HCT116 (cell line): ENCODE measurements at regions not wholly inside any gene's neighbourhood (a gene's known extent, or its start where the extent isn't known, plus 50 kb on each side); places are given as distances from the start of the nearest gene placed in this dataset.

ENCODE experiments used
- ATAC-seq: fragments of 200-7000 bp; cut with Tn5 transposase; 2 replicates; pipeline ENCODE4 v1.9.1; 2020; ENCODE audit warnings: mild to moderate bottlenecking, moderate library complexity
- BruUV-seq: library from RNA; stranded (reverse); fragments of 400-500 nt; replicated peaks from 2 replicates; lab custom pipeline; 2021; lab: Mats Ljungman, UMichigan
- CTCF ChIA-PET: fragments of 300-600 bp; sonication (Branson Sonifier 250); formaldehyde crosslinking; loops from one replicate; lab custom pipeline; 2021; ENCODE audit warnings: antibody characterized with exemption; lab: Charles Lee
- POLR2A ChIA-PET: fragments of 300-600, 350-600 bp; sonication (Branson Sonifier 250); formaldehyde crosslinking; loops from one replicate; lab custom pipeline; 2021; ENCODE audit warnings: antibody characterized with exemption; lab: Charles Lee
- RAD21 ChIA-PET, 2 experiments: fragments of 300-600 bp; sonication (Branson Sonifier 250); formaldehyde crosslinking; loops; one replicate each; lab custom pipeline; 2023; ENCODE audit warnings: low total read pairs in 2 of 2; ENCODE audit not compliant: uncharacterized antibody in 2 of 2, unreplicated experiment in 2 of 2, low non-redundant PET in 1 of 2; lab: Charles Lee
- DNase-seq: peaks from one replicate; pipeline ENCODE4 v3.0.0-alpha.2; 2010; ENCODE audit warnings: low read depth, low spot score
- H2AFZ ChIP-seq: fragments of 200-600 bp; shearing (Covaris generic), sonication (generic); 2 replicates; pipeline ENCODE4 v1.6.1; 2017; ENCODE audit warnings: low read depth, mixed run types, mixed read lengths, antibody characterized with exemption, low read length; ENCODE audit not compliant: poor library complexity, severe bottlenecking
- H3K27ac ChIP-seq: 2 replicates; pipeline ENCODE4 v1.5.1; 2012; ENCODE audit warnings: low read depth, low read length
- H3K27me3 ChIP-seq: fragments of 200-600 bp; sonication (generic); 2 replicates; pipeline ENCODE4 v1.6.1; 2016; ENCODE audit warnings: mixed run types, low read length, mixed read lengths; ENCODE audit not compliant: insufficient read depth
- H3K36me3 ChIP-seq, 2 experiments: fragments of 200-500 bp in 1 of 2; fragments of 200-600 bp in 1 of 2; sonication (Bioruptor generic) in 1 of 2; sonication (generic) in 1 of 2; 2 replicates each; pipeline versions ENCODE4 v1.5.1 to v1.6.1; 2014 to 2016; ENCODE audit warnings: low read length in 2 of 2, inconsistent platforms in 1 of 2, mixed read lengths in 1 of 2, mixed run types in 1 of 2; ENCODE audit not compliant: insufficient read depth in 2 of 2, control insufficient read depth in 1 of 2
- H3K4me1 ChIP-seq, 2 experiments: fragments of 200-600 bp in 1 of 2; sonication (generic) in 1 of 2; 2 replicates each; pipeline versions ENCODE4 v1.5.1 to v1.6.1; 2012 to 2017; ENCODE audit warnings: low read length in 2 of 2, inconsistent platforms in 1 of 2, mild to moderate bottlenecking in 1 of 2, mixed read lengths in 1 of 2, mixed run types in 1 of 2, moderate library complexity in 1 of 2; ENCODE audit not compliant: insufficient read depth in 2 of 2, control insufficient read depth in 1 of 2
- H3K4me2 ChIP-seq: fragments of 200-600 bp; sonication (generic); 2 replicates; pipeline ENCODE4 v1.6.1; 2017; ENCODE audit warnings: mixed run types, low read length, mixed read lengths
- H3K4me3 ChIP-seq, 2 experiments: fragments of 200-600 bp in 1 of 2; sonication (generic) in 1 of 2; replicated peaks in 1 of 2; 2 replicates each; pipeline ENCODE4 v1.5.1; 2011 to 2016; ENCODE audit warnings: low read length in 2 of 2, control low read depth in 1 of 2, low read depth in 1 of 2, mild to moderate bottlenecking in 1 of 2, mixed read lengths in 1 of 2, mixed run types in 1 of 2
- H3K79me2 ChIP-seq: fragments of 200-600 bp; sonication (generic); 2 replicates; pipeline ENCODE4 v1.6.1; 2017; ENCODE audit warnings: mild to moderate bottlenecking, mixed run types, low read length, moderate library complexity, mixed read lengths; ENCODE audit not compliant: insufficient read depth
- H3K9ac ChIP-seq: fragments of 200-600 bp; sonication (generic); 2 replicates; pipeline ENCODE4 v1.6.1; 2016; ENCODE audit warnings: low read length, mixed read lengths
- H3K9me2 ChIP-seq: fragments of 200-600 bp; sonication (generic), shearing (Covaris generic); 2 replicates; pipeline ENCODE4 v1.6.1; 2017; ENCODE audit warnings: mixed run types, mild to moderate bottlenecking, moderate library complexity; ENCODE audit not compliant: insufficient read depth
- H3K9me3 ChIP-seq, 2 experiments: fragments of 200-500 bp in 1 of 2; fragments of 200-600 bp in 1 of 2; sonication (Bioruptor generic) in 1 of 2; sonication (generic) in 1 of 2; 2 replicates each; pipeline ENCODE4 v1.6.1; 2014 to 2017; ENCODE audit warnings: low read length in 2 of 2, mixed read lengths in 2 of 2, inconsistent platforms in 1 of 2, low read depth in 1 of 2, mild to moderate bottlenecking in 1 of 2, mixed run types in 1 of 2, moderate library complexity in 1 of 2; ENCODE audit not compliant: control insufficient read depth in 1 of 2, insufficient read depth in 1 of 2
- H4K20me1 ChIP-seq: fragments of 200-600 bp; sonication (generic), shearing (Covaris generic); 2 replicates; pipeline ENCODE4 v1.6.1; 2017; ENCODE audit warnings: mixed run types, mild to moderate bottlenecking, moderate library complexity; ENCODE audit not compliant: insufficient read depth
- CBX3 ChIP-seq: IDR thresholded peaks from 2 replicates; pipeline ENCODE4 v1.6.1; 2012; ENCODE audit warnings: low read depth
- CEBPB ChIP-seq: IDR thresholded peaks from 2 replicates; pipeline ENCODE4 v1.6.1; 2012; ENCODE audit warnings: low read depth
- EGR1 ChIP-seq: IDR thresholded peaks from 2 replicates; pipeline ENCODE4 v1.6.1; 2012; ENCODE audit warnings: low read depth
- ELF1 ChIP-seq: IDR thresholded peaks from 2 replicates; pipeline ENCODE4 v1.6.1; 2012; ENCODE audit warnings: low read depth, borderline replicate concordance
- EZH2phosphoT487 ChIP-seq: fragments of 200-600 bp; IDR thresholded peaks from 2 replicates; pipeline ENCODE4 v1.6.1; 2018; ENCODE audit warnings: antibody characterized with exemption, borderline replicate concordance
- FOSL1 ChIP-seq: IDR thresholded peaks from 2 replicates; pipeline ENCODE4 v1.6.1; 2012; ENCODE audit warnings: low read depth
- JUND ChIP-seq: IDR thresholded peaks from 2 replicates; pipeline ENCODE4 v1.6.1; 2012
- POLR2A ChIP-seq: IDR thresholded peaks from 2 replicates; pipeline ENCODE4 v1.7.0; 2011; ENCODE audit warnings: borderline replicate concordance; ENCODE audit not compliant: insufficient read depth, insufficient read length; ENCODE audit errors: extremely low read depth
- POLR2AphosphoS5 ChIP-seq: IDR thresholded peaks from 2 replicates; pipeline ENCODE4 v1.6.1; 2011; ENCODE audit warnings: mild to moderate bottlenecking, low read depth, low read length, moderate library complexity
- REST ChIP-seq: IDR thresholded peaks from 2 replicates; pipeline ENCODE4 v1.6.1; 2012; ENCODE audit warnings: low read depth
- SIN3A ChIP-seq: IDR thresholded peaks from 2 replicates; pipeline ENCODE4 v1.6.1; 2012; ENCODE audit warnings: low read depth
- SRF ChIP-seq: IDR thresholded peaks from 2 replicates; pipeline ENCODE4 v1.6.1; 2012; ENCODE audit warnings: low read depth
- TCF7L2 ChIP-seq: IDR thresholded peaks from 2 replicates; pipeline ENCODE4 v1.7.0; 2011; ENCODE audit warnings: borderline replicate concordance, inconsistent platforms; ENCODE audit not compliant: insufficient read depth, insufficient read length; ENCODE audit errors: extremely low read depth
- ZBTB33 ChIP-seq: IDR thresholded peaks from 2 replicates; pipeline ENCODE4 v1.6.1; 2011; ENCODE audit warnings: mild to moderate bottlenecking, low read length, moderate library complexity; ENCODE audit not compliant: insufficient replicate concordance; ENCODE audit errors: extremely low read depth
- ZFX ChIP-seq: fragments of 450-650 bp; IDR thresholded peaks from 2 replicates; pipeline ENCODE4 v1.6.1; 2017
- intact Hi-C: fragments of 100-400 bp; cut with micrococcal nuclease; formaldehyde crosslinking; loops from 2 replicates; pipeline ENCODE4 v1.10.0; 2022
- TF ChIP-seq, protein P1 (sequence below): IDR thresholded peaks from 2 replicates; pipeline ENCODE4 v1.6.1; 2012
- TF ChIP-seq, protein P2 (sequence below): IDR thresholded peaks from 2 replicates; pipeline ENCODE4 v1.6.1; 2012

GRCh38 chr10:25761937-25762336 lies 172.1 kb upstream of the MYO3A start:
- H3K4me1 ChIP-seq: no peaks in the 10 kb centered on the region
- peaks cover 0 to 5% of the 10 kb centered on the region in 2 experiments; a peak in 1 of 4 replicates for H3K9me3 ChIP-seq
- ATAC-seq: no peak
- no peak for DNase-seq
- ChIA-PET POLR2A (no interaction called here), RAD21 (no interaction called here), CTCF (no interaction called here)
- H3K4me3 ChIP-seq: no peak overlapping the region
- peaks cover 12% of the 10 kb centered on the region; the same call in 1 of the 2 replicates for H3K27me3 ChIP-seq
- H3K36me3 ChIP-seq: no peaks in the 10 kb centered on the region
- intact Hi-C loops: no loop called here
- H3K9me2 ChIP-seq: no peaks in the 10 kb centered on the region
- H3K9ac ChIP-seq: no peak overlapping the region
- TF ChIP-seq ZFX (no peak), ELF1 (no peak), SIN3A (no peak), EZH2phosphoT487 (no peak), ZBTB33 (no peak), TCF7L2 (no peak), EGR1 (no peak), CBX3 (no peak), POLR2A (no peak), CEBPB (no peak), JUND (no peak), FOSL1 (no peak), REST (no peak), SRF (no peak), POLR2AphosphoS5 (no peak)
- TF ChIP-seq, protein P1, sequence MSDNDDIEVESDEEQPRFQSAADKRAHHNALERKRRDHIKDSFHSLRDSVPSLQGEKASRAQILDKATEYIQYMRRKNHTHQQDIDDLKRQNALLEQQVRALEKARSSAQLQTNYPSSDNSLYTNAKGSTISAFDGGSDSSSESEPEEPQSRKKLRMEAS: no peak
- TF ChIP-seq, protein P2, sequence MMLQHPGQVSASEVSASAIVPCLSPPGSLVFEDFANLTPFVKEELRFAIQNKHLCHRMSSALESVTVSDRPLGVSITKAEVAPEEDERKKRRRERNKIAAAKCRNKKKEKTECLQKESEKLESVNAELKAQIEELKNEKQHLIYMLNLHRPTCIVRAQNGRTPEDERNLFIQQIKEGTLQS: no peak
- BruUV-seq: no TSS peak
- no peak overlapping the region for H3K27ac ChIP-seq
- H2AFZ ChIP-seq: no peak overlapping the region
- no peaks in the 10 kb centered on the region for H3K79me2 ChIP-seq
- no peaks in the 10 kb centered on the region for H4K20me1 ChIP-seq
- H3K4me2 ChIP-seq: no peak overlapping the region
